Bronchial epithelial cell (primary cell): ENCODE measurements at regions not wholly inside any gene's neighbourhood (a gene's known extent, or its start where the extent isn't known, plus 50 kb on each side); places are given as distances from the start of the nearest gene placed in this dataset.

Experiments
- DNase-seq: peaks from one replicate; pipeline ENCODE4 v3.0.0-alpha.2; 2010; ENCODE audit warnings: low read depth
- FAIRE-seq: peaks from 2 replicates; lab custom pipeline; 2011; peaks lifted over from hg19 to GRCh38; lab: Jason Lieb, UNC
- H3K27me3 ChIP-seq: 2 replicates; pipeline ENCODE4 v1.5.1; 2011; ENCODE audit warnings: low read length; ENCODE audit not compliant: control insufficient read depth, insufficient read depth
- H3K36me3 ChIP-seq: 2 replicates; pipeline ENCODE4 v1.5.1; 2011; ENCODE audit warnings: low read length; ENCODE audit not compliant: control insufficient read depth, insufficient read depth
- H3K4me3 ChIP-seq: 2 replicates; pipeline ENCODE4 v1.5.1; 2011; ENCODE audit warnings: mild to moderate bottlenecking, low read depth, low read length, control low read depth
- CTCF ChIP-seq: IDR thresholded peaks from 2 replicates; pipeline ENCODE4 v1.5.1; 2011; ENCODE audit warnings: mild to moderate bottlenecking, moderate library complexity, low read length, control low read depth, inconsistent platforms; ENCODE audit not compliant: insufficient read depth, severe bottlenecking

DNA sequence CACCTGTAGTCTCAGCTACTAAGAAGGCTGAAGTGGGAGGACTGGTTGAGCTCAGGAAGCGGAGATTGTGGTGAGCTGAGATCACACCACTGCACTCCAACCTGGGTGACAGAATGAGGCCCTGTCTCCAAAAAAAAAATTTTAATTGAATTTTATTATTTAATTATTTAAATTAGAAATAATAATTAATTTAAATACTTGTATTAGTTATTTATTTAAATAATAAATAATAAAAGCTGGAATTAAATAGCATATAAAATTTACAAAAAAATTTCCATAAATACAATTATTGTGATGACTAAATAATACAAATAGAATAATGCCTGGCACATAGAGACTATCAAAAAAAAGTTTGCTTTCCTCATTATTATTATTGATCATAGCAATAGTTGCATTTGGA, 371.5 kb downstream of the KCNA4 start:
- DNase-seq, result no peak
- Histone ChIP-seq H3K27me3 (no peaks in the 10 kb centered on the region), H3K36me3 (no peaks in the 10 kb centered on the region), H3K4me3 (no peak overlapping the region)
- no peak for TF ChIP-seq CTCF
- FAIRE-seq, result no peak

DNA sequence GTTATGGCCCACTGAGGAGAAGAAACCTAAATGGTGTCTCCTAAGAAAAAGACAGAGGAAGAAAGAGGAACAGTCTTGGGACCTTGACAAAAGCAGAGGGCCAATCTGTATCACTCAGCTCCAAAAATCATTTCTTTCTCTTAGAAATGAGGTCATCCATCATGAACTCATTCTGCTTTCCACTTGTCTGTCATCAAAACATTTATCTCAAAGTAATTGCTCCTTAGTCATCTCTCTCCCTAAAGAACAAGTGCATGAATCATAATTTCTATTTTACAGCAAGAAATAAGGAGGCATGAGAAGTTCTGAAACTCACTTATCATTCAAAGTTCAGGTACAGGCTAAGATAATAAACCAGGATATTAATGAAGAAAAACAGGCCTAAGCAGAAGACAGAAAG, 375.6 kb downstream of the KCNA4 start:
- FAIRE-seq (no peak), DNase-seq (peak; percentile 86)
- H3K27me3 ChIP-seq, result no peaks in the 10 kb centered on the region
- no peak for TF ChIP-seq CTCF
- H3K36me3 ChIP-seq, result no peaks in the 10 kb centered on the region
- H3K4me3 ChIP-seq, result no peak overlapping the region

DNA sequence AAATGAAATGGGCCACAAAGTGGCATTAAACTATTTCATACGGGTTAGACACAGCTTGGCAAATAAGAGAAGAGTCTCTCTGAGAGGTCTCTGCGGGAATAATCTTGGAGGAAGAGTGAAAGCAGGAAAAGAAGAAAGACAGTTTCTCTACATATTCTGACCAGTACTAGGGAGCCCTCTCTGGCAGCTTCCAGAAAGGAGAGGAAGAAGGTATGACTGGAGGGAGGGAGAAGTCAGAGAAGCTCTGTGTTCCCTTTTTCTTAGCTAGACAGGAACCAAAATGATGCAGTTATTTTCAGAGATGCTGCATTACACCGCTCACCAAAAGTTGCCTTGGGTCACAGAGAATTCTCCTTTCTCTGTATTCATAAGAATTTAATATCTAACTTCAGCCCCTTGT, 382.1 kb downstream of the KCNA4 start:
- no peaks in the 10 kb centered on the region for H3K27me3 ChIP-seq
- DNase-seq, result no peak
- TF ChIP-seq CTCF, result no peak
- no peaks in the 10 kb centered on the region for H3K36me3 ChIP-seq
- FAIRE-seq, result no peak
- H3K4me3 ChIP-seq, result no peak overlapping the region

- Histone ChIP-seq H3K4me3 (no peak overlapping the region), H3K36me3 (no peaks in the 10 kb centered on the region), H3K27me3 (no peaks in the 10 kb centered on the region)
- DNase-seq (peak; percentile 1), FAIRE-seq (no peak)
- no peak for TF ChIP-seq CTCF
These were observed 382.6 kb downstream of the KCNA4 start for GRCh38 chr11:29634244-29634643.

DNA sequence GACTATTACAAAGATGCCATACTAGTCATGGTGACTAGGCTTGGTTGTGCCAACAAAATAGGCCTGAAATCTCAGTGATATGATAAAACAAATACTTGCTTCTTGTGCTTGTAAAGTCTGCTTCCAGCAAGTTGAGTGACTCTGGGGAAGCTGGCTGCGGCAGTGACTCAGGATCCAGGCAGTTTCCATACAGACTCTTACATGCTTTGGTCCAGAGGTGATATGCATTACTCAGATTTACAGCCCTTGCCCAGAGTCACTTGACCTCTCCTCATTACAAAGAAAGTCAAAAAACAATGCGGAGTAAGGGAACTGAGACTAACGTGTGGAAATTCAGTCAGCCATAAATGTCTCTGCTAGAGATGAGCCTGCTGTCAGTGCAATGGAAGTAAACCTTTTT, 387.5 kb downstream of the KCNA4 start:
- peak; percentile 46 for DNase-seq
- Histone ChIP-seq H3K4me3 (no peak overlapping the region), H3K36me3 (no peaks in the 10 kb centered on the region), H3K27me3 (no peaks in the 10 kb centered on the region)
- no peak for TF ChIP-seq CTCF
- no peak for FAIRE-seq

GRCh38 chr11:29628609-29629008, 388.2 kb downstream of the KCNA4 start:
- no peak overlapping the region for H3K4me3 ChIP-seq
- H3K27me3 ChIP-seq, result no peaks in the 10 kb centered on the region
- no peaks in the 10 kb centered on the region for H3K36me3 ChIP-seq
- no peak for FAIRE-seq
- TF ChIP-seq CTCF, result no peak
- DNase-seq, result no peak
